Stimulated activated naive CD4-positive, alpha-beta T cell (primary cell): ENCODE measurements at regions not wholly inside any gene's neighbourhood (a gene's known extent, or its start where the extent isn't known, plus 50 kb on each side); places are given as distances from the start of the nearest gene placed in this dataset.
"Not testable (repeated sequence)": the region's sequence is repeated elsewhere in the genome, so short reads cannot be mapped to it uniquely, and the experiment has no call there.

Experiments used
- DNase-seq, 6 experiments: peaks; one replicate each; lab custom pipeline; 2025; lab: John Stamatoyannopoulos, UW

DNA sequence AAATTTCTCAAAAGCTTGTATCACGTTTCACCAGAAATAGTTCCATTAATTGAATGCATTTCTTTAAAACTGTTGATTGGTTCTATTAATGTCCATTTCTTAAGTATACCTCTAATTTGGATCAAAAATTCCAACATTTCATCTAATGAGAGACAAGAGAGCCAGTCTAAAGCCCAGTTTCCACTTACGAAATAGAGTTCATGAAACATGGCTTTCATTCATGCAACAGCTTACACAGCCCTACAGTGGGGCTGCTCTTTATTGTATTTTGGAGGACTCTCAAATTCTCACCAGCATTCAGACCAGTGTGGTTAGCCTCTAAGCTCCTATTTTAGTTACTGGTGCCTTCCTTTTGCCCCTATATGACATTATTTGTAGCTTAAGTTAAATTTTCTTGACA lies 566.9 kb upstream of the RGMB start:
- DNase-seq, result no peak

GRCh38 chr5:98209418-98209817 lies 564.0 kb upstream of the RGMB start:
- no peak for DNase-seq

DNA sequence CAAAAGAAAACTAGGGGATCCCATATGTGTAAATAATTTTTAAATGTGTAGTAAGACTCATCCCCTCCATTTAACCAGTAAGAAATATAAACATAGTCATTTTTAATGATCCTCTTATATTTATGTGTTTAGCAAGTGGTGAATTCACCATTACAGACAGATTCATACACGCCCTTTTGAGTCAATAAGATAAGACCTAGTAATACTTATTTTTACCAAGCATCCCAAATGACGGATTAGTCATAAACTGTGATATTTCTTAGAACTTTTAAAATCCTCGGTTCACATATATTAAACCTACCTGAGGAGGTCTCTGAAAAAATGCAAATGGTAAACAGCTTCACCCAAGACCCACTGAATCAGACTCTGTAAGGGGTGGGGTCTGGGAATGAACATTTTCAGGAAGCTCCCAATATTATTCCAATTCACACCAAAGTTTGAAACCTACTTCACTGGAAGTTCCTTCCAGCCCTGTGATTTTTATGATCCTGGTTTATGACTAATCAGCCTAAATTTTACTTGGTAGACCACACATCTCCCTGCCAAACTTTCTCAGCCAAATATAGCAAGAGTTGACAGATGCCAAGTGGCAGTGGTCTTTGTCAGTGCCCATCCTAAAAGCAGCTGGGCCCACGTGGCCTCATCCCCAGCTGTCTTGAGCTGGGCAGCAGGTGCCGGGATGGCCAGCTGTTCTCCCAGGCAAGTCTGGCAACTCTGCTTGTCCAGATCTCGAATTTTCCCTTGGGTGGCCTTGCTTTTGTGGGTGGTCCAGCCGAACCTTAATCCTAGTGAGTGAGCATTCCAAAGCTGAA lies 559.0 kb upstream of the RGMB start:
- DNase-seq, result no peak

DNA sequence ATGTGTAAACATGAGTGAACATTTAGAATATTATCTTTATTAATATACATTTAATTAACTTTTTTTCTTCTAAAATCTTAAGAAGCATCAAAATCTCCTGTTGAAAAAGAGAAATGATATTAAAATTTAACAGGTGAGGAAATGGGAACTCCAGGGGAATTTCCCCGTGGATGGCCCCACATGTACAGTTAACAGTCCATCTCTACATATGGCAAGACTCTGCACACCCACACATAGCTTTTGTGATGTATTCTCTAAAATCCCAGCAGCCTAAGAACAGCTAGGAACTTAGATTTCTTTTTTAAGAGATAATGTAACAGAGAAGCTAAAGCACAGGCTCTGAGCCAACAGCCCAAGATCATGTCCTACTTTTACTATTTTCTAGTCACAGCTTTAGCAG lies 556.3 kb upstream of the RGMB start:
- DNase-seq, result no peak

DNA sequence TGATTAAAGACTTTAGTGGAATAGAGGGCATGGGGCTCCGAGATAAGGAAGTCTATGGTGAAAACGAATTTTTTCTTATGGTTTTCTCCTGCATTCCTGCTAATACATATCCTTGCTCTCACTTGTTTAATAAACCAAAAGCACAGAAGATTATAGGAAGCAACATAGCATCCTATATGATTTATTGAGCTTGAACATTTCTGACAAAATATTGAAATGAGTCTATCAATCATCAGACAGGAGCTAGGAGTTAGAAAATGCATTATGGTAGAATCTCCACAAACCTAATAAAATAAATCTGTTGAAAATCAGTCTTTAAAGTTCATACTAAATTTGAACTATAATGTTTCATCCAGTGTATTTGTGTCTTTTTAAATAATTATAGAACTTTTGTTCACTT lies 554.6 kb upstream of the RGMB start:
- no peak for DNase-seq

- DNase-seq, result no peak
Observed at GRCh38 chr5:98227489-98227888, 546.0 kb upstream of the RGMB start.

DNA sequence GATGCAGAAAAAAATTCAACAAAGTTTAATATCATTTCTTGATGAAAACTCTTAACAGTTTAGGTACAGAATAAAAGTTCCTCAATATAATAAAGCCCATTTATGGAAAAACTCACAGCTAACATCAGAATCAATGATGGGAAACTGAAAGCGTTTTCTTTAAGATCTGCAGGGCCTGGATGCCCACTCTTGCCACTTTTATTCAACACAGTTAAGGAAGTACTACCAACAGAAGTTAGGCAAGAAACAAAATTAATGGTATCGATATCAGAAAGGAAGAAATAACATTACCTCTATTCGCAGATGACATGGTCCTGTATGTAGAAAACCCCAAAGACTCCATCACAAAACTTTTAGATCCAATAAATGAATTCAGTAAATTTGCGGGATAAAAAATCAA lies 542.4 kb upstream of the RGMB start:
- DNase-seq, result no peak

DNA sequence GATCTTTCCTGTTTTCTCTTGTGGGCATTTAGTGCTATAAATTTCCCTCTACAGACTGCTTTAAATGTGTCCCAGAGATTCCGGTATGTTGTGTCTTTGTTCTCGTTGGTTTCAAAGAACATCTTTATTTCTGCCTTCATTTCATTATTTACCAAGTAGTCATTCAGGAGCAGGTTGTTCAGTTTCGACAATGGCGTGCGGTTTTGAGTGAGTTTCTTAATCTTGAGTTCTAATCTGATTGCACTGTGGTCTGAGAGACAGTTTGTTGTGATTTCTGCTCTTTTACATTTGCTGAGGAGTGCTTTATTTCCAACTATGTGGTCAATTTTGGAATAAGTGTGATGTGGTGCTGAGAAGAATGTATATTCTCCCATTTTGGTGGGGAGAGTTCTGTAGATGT lies 535.7 kb upstream of the RGMB start:
- not testable (repeated sequence) for DNase-seq

DNA sequence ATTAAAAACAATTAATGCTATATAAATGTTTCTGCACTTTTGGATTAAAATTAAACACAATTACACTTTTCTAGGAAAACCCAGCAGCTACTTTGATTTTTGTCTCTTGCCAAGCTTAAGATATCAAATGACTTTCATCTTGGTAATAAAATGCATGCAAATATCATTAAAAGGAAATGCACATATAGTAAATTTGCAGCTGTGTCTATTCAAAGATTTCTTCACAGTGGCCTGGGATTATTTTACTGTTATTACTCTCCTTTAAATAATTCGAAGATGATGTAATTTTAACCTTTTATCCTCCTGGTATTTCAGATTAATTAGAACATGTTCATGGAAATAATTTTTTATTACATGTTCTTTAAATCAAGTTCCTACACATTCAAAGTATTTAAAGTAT lies 529.5 kb upstream of the RGMB start:
- no peak for DNase-seq

- DNase-seq, result no peak
Observed at GRCh38 chr5:98248949-98249348, 524.5 kb upstream of the RGMB start.

GRCh38 chr5:98258939-98259338 lies 514.5 kb upstream of the RGMB start:
- no peak for DNase-seq

- no peak for DNase-seq
Observed at GRCh38 chr5:98259595-98259994, 513.9 kb upstream of the RGMB start.

DNA sequence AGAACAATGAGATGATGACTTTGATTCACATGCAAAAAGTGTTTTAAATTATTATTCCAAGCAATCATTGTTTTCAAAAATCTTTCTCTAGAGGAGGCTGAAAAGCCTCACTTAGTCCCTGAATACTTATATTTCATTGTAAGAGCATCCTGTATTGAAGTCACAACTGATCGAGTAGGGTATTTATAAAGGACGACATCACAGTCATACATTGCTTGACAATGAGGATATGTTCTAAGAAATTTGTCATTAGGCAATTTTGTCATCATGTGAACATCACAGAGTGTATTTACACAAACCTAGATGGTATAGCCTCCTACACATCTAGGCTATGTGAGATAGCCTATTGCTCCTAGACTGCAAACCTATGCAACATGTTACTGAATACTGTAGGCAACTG lies 510.4 kb upstream of the RGMB start:
- DNase-seq, result no peak

DNA sequence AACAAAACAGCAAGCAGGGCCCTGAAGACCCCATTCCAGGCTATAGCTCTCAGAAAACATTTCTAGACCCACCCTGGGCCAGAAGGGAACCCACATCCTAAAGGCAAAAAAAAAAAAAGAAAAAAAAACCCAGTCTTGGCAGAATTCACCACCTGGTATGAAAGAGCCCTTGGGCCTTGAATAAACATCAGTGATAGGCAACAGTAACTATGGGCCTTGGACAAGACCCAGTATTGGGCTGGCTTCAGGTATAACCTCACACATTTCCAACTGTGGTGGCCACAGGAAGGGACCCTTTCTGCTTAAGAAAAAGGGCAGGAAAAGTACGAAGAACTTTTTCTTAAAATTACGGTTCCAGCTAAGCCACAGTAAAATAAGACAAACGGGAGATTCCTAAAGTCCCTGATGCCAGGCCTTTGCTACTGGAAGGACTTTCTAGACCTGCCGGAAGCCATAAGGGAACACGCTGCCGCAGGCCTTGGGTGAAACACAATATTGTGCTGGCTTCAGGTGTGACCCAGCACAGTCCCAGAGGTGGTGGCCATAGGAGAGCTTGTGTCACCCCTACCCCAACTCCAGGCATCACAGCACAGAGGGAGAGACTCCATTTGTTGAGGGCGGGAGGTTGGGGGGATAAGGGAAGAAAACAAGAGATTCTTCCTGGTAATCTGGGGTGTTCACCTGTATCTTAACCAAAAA lies 505.2 kb upstream of the RGMB start:
- no peak for DNase-seq

DNA sequence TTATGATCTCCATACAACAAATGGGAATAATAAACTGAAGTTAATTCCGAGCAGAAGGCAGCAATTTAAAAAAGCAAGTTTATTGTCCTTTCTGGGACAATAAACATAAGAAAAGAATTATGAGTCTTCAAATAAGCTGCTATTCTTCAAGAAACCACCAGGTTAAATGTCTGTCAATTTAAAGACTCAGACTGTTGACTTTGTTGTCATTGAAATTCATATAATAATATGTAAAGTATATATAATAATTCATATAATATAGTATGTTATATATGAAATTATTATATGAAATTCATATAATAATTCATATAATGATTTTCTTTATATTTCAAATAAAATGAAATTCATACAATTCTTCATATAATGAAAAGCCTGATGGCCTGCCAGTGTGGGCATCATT lies 497.5 kb upstream of the RGMB start:
- DNase-seq, result no peak

DNA sequence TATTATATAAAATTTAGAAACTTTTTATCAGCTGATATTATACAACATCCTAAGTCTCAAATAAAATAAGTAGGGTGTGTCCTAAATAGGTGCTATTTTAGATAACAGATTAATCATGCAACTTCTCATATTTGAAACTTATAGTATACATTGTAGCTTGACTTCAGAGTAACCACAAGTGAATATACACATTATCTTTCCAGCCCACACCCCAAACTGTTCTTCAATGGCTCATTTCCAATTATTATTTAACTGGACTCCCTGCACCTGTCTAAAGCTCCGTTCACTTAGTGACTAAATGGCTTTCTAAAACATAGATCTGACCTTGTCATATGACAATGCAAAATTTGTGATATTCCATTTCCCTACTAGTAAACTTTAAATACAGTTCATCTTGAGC lies 490.9 kb upstream of the RGMB start:
- no peak for DNase-seq

GRCh38 chr5:98292496-98292895 lies 481.0 kb upstream of the RGMB start:
- no peak for DNase-seq

DNA sequence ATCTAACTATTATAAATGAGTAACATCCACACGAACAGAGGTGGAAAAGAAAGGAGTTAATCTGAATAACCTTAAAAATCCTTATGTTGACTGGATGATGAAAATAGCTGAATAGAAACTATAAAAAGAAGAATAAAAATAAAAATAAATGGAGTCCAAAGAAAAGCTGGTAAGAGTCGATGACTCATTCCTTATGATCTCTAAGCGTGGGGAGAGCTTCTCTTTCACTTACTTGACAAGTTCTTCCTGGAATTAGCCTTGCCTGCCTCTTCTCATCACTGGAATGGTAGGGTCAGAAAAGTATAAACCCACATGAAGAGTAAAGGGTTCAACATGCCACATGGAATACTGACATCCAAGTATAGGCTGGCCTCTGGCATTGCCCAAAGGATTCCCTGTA lies 477.0 kb upstream of the RGMB start:
- no peak for DNase-seq

GRCh38 chr5:98299435-98299834 lies 474.0 kb upstream of the RGMB start:
- DNase-seq, result no peak

GRCh38 chr5:98301547-98301946 lies 471.9 kb upstream of the RGMB start:
- DNase-seq, result no peak

- DNase-seq, result no peak
Observed at GRCh38 chr5:98307811-98308210, 465.7 kb upstream of the RGMB start.

DNA sequence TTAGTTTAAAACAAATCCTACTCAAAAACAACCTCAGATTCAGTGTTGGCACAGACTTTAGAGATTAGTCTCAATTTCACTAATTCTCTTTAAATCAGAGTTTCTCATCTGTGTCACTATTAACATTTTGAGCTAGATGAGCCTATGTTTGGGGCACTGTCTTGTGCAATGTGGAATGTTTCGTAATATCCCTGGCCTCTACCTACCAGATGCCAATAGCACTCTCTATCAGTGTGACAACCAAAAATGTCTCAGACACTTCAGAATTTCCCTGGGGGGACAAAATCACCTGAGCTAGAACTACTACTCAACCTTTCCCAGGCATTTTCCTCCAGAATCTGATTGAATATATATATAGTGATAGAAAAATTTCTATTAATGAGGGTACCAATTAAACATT lies 465.2 kb upstream of the RGMB start:
- DNase-seq, result no peak

GRCh38 chr5:98308960-98309359 lies 464.5 kb upstream of the RGMB start:
- DNase-seq, result no peak
